Activated CD4-positive, alpha-beta T cell treated with anti-CD3 and anti-CD28 coated beads, Interleukin-2, amount 50 U/mL, for 1 hour (primary cell): ENCODE measurements at regions not wholly inside any gene's neighbourhood (a gene's known extent, or its start where the extent isn't known, plus 50 kb on each side); places are given as distances from the start of the nearest gene placed in this dataset.
"Not testable (repeated sequence)": the region's sequence is repeated elsewhere in the genome, so short reads cannot be mapped to it uniquely, and the experiment has no call there.

Experiments used
- DNase-seq: peaks from one replicate; pipeline ENCODE4 v3.0.0-alpha.2; 2020

DNA sequence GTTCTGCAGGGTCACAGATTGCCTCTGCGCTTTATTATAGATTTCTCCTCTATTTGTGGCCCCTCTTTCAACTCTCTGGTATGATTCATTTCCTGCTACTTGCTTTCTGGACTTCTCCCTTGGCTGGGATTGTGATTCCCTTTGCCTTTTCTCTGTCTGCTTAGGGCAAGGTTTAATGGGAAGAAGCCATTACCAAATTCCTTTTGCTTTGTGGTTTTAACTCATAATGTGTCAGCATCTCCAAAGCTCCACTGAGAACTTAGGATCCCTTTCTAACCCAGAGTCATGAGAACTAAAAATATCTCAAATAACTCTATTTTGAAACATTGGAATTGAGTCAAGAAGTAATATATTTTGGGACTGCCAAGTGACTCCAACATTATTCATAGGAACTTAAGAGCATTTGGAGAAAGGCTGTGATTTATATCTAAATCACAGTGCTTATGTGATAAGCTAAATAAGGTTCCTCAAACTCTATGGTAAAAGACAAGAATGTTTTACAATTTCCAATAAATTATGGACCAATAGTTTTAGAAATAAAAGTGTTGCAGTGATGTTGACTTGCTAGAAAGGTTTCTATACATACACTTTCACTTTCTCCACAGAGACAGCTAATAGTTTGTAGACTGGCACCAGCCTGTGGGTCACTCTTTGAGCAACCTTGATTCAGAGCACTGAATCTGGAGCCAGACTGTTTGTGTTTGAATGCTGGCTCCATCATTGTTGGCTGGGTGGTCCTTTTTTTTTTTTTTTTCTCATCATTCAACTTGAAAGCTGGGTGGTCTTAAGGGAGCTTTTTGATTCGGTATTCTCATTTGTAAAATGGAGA, 93.9 kb downstream of the DACT1 start:
- no peak for DNase-seq

GRCh38 chr14:58732387-58732786, 94.6 kb downstream of the DACT1 start:
- DNase-seq, result no peak

DNA sequence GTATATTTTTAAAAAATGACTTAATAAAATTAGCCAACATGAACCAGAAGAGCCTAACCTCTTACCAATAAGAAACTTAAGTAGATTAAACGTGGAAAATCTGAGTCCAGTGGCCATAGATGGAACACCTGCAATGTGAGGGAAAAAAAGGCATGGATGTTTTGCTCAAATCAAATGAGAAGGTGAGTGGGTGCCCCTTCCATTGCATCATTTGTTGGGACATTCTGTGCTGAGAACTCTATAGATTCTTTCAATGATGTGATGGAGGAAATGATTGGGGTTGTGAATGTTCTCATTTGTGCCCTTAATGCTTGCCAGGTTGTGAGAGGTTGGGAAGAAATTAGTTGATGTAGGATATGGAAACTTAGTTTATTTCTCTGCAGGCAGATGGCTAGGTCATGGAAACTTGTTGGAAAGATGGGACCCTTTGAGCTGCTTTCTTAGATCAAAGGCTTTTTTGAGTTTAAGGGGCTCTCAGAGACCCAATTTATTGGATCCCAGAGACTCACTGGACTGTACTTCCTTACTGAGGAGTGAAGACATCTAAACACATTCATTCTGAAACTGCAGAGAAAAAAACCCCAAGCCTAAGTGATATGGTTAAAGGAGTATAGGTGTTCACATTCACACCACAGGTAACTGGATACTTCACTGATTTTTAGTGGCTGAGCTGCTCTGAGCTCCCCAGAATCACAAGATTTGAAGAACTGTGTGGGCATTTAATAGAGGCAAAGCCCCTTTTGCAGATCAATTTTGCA, 95.9 kb downstream of the DACT1 start:
- DNase-seq, result no peak

DNA sequence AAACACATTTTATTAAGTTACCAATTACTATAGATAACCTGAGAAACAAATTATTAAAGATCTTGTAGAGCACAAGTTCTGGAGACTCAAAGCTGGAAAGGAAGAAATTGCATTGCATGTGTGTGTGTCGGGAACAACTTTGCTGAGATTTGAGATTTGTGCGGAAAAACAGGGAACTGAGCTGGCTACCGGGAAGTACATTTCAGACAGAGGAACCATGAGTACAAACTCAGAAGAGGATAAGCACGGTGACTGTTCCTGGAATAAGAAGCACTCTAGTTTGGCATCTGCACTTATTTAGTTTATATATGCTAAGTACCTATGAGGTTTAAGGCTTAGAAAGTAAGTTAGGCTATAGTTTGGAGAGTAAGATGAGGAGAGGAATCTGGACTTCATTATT, 97.8 kb downstream of the DACT1 start:
- DNase-seq, result no peak

GRCh38 chr14:58736606-58737005, 98.8 kb downstream of the DACT1 start:
- no peak for DNase-seq

GRCh38 chr14:58737511-58737910, 99.7 kb downstream of the DACT1 start:
- no peak for DNase-seq

- no peak for DNase-seq
Observed at GRCh38 chr14:58738189-58738836, 100.6 kb downstream of the DACT1 start.

DNA sequence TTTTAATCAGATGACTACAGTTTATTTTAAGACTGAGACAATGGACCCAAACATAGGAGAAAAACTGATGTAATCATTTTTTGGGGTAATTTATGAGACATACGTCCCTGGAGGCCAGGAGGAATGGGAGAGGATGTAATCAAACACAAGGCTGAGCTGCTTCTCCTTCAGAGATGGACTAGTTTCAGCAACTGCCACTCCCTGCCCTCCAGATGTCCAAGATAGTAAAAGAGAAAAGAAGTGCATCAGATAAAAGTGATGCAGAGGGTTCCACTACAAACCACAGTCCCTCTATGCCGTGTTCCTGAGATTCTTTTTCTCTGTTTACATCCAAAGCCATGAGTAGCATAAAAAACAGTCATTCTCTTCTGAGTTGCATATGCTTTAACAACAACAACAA, 101.1 kb downstream of the DACT1 start:
- no peak for DNase-seq

DNA sequence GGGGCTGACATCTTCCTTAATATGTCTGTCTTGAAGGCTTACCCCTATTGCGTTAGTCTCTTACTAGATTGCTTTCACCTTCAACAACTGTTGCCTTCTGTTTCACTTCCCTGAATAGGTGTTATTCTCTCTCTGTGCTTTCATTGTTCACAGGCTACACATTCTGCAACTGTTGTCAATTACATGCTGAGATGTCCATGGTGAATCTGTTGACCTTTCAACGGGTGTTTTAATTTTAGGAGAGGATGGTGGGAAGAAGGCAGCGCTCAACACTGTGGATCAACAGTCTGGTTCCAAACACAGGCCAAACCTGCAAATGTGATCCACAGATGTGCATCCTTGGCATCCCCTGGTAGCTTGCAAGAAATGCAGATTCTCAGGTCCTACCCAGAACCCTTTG, 101.9 kb downstream of the DACT1 start:
- no peak for DNase-seq

- DNase-seq, result no peak
Observed at GRCh38 chr14:58740379-58740935, 102.7 kb downstream of the DACT1 start.

- no peak for DNase-seq
Observed at GRCh38 chr14:58744801-58745394, 107.1 kb downstream of the DACT1 start.

DNA sequence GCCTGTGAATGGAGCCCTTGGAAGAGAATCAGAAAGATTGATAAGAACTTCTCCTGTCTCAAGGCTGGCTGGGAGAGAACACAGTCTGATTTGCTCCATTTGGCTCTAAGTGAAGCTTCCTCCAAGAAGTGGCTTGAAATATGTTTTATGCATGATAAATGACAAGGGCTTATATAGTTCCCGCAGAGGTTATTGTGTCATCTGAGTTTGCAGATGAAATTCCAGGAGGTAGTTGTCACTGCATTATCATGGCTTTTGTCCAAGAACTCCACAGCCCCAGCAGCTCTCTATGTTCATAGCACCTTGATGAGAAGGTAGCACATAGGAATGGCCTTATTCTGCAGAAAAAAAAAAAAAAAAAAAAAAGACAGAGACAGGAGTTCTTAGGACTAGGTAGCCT, 108.5 kb downstream of the DACT1 start:
- DNase-seq, result no peak

DNA sequence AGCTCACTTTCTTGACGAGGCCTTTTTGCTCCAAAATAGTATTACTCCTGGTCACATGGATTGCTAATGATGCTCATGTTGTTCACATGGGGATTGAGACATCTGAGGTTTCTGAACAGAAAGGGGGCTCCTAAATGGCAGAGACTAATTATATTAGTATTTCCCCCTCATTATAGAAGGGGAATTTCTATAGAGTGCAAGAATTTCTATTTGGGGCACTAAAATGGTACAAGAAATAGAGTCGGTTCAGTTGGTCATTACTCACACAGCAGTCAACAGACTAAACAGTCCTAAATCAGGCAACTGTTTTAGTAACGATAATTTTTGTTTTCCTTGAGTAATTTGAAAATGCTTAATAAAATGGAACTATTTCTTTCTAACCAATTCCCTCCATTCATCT, 108.9 kb downstream of the DACT1 start:
- DNase-seq, result no peak

- DNase-seq, result no peak
Observed at GRCh38 chr14:58747181-58747580, 109.4 kb downstream of the DACT1 start.

DNA sequence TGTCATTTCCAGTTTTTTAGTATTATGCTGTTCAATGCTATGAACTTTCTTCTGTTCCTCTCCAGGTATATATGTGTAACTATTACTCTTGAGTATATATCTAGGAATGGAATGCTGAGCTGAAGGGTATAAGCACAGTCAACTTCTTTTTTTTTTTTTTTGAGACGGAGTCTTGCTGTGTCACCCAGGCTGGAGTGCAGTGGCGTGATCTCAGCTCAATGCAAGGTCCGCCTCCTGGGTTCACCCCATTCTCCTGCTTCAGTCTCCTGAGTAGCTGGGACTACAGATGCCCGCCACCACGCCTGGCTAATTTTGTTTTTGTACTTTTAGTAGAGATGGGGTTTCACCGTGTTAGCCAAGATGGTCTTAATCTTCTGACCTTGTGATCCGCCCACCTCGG, 110.5 kb downstream of the DACT1 start:
- not testable (repeated sequence) for DNase-seq

DNA sequence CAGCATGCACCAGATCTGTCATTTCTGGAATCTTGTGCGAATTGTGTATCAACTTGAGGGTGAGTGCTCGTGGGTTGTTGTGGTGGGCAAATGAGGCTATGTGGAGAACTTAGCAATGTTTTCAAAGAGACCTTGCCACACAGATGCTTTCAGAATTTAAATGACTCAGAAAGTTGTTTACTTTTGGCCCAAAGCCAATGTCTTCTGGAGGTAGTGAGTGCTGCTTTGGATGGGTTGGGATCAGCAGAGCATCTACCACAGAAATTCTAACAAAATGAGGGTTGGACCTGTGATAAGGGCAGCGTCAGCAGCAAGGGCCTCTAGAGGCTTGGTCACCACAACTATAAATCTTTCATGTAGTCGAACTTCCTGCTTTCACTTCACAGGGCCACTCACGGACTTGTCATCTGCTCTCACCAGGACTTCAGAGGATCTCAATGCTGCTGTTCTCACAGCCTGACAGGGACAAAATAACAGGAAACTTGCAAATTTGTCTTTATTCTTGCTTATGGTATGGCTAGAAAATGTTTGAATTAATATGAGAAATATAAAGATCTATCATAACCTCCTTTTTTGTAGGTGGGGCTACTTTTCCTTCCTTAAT, 111.4 kb downstream of the DACT1 start:
- DNase-seq, result no peak

DNA sequence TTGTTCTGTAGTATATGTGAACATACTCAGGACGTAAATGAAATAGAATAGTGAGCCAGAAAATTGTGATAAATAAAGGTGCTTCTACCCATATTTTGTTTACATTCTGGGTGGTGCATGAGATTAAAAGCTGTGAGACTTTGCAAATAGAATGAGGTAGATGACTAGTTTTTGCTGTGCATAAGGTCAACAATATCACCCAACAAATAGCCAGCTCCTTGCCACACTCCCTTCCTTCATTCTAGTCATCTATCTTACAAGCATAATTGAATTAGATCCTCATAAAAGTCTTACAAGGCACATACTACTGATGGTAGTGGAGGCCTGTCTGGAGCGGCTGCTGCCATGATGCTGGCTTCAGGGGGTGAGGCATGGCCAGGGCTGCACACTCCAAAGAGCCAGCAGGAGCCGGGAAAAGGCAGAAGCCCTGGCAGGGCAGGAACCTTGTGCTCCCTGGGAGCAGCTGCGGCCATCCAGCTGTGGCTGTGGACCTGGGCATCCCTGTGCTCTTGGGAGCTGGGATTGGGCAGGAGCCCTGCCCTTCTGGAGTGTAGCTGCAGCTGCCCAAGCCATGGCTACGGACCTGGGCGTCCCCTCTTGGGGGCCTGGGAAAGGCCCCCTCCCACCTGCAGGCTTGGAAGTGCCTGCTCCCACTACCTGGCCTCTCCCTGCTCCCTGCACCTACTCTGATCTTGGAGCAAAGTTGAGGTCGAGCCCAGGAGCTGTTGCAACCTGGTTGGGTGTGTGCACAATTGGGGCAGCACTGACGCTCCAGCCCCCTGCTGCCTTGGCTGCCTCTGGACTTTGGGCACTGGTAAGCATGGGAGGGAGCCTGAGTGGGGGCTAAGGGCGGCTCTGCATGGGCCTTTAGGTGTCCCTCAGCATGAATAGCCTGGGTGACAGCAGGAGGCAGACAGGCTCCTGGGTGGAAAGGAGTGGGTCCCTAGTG, 112.8 kb downstream of the DACT1 start:
- no peak for DNase-seq

GRCh38 chr14:58751788-58752187, 114.0 kb downstream of the DACT1 start:
- no peak for DNase-seq

DNA sequence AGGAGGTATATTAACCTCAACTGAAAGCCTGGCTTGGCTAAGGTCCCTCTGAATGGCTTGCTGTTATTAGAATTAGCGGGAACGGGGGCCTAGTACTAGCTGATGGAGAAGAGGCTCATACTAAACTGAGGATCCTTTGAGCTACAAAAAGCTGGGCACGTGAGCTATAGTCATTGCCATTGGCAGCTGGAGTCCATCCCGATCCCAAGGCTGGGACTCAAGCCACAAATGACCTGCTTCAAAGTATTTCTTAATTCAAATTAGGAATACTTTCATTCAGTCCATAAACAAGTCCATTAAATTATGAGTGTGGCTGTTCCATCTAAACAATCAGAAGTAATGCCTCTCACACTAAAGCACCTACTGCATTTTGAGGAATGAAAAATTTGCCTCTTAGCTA, 114.5 kb downstream of the DACT1 start:
- DNase-seq, result no peak

- DNase-seq, result no peak
Observed at GRCh38 chr14:58752771-58753201, 115.0 kb downstream of the DACT1 start.
